ENCODE measurements at regions not wholly inside any gene's neighbourhood (a gene's known extent, or its start where the extent isn't known, plus 50 kb on each side); places are given as distances from the start of the nearest gene placed in this dataset.
A peak's percentile ranks its signal among the peaks of the same experiment; 100 is the strongest.

- 55 to 71% methylated on average over 15 of the region's 15 CpGs for WGBS, 2 donors
- H3K4me3 ChIP-seq (ENCODE audit: low read depth, poor library complexity, severe bottlenecking), result no peak overlapping the region
- TF ChIP-seq POLR2A (IDR thresholded peaks at IDR 0.05), result no peak
- no peak for TF ChIP-seq CTCF (IDR thresholded peaks at IDR 0.05)
- intact Hi-C loops (cut with DNase I; ENCODE audit: low total_unique reads), result no loop called here
- no peak for DNase-seq (ENCODE audit: low spot score in 2 of 2)
These were observed 89.9 kb downstream of the RHOB start for GRCh38 chr2:20536619-20537422.

- intact Hi-C loops (cut with DNase I; ENCODE audit: low total_unique reads), result no loop called here
- 87% methylated on average over 17 of the region's 17 CpGs for WGBS, 2 donors
- no peak overlapping the region for H3K4me3 ChIP-seq (ENCODE audit: low read depth, poor library complexity, severe bottlenecking)
- TF ChIP-seq POLR2A (IDR thresholded peaks at IDR 0.05) (no peak), CTCF (IDR thresholded peaks at IDR 0.05) (no peak)
- no peak for DNase-seq (ENCODE audit: low spot score in 2 of 2)
These were observed 90.8 kb downstream of the RHOB start for GRCh38 chr2:20537423-20538307.

- intact Hi-C loops (cut with DNase I; ENCODE audit: low total_unique reads), result no loop called here
- TF ChIP-seq POLR2A (IDR thresholded peaks at IDR 0.05) (no peak), CTCF (IDR thresholded peaks at IDR 0.05) (no peak)
- no peak overlapping the region for H3K4me3 ChIP-seq (ENCODE audit: low read depth, poor library complexity, severe bottlenecking)
- 79% methylated on average over 7 to 8 of the region's 8 CpGs for WGBS, 2 donors
- no peak for DNase-seq (ENCODE audit: low spot score in 2 of 2)
These were observed 91.6 kb downstream of the RHOB start for GRCh38 chr2:20538308-20539132.

GRCh38 chr2:20539133-20539719 is 92.4 kb downstream of the RHOB start:
- WGBS, 2 donors, result 55 to 58% methylated on average over 6 of the region's 6 CpGs
- peak in 1 of 2 donors; percentile 59 for DNase-seq (ENCODE audit: low spot score in 2 of 2)
- intact Hi-C loops (cut with DNase I; ENCODE audit: low total_unique reads), result no loop called here
- TF ChIP-seq POLR2A (IDR thresholded peaks at IDR 0.05), result no peak
- TF ChIP-seq CTCF (IDR thresholded peaks at IDR 0.05), result no peak
- no peak overlapping the region for H3K4me3 ChIP-seq (ENCODE audit: low read depth, poor library complexity, severe bottlenecking)
